ENCODE measurements at regions not wholly inside any gene's neighbourhood (a gene's known extent, or its start where the extent isn't known, plus 50 kb on each side); places are given as distances from the start of the nearest gene placed in this dataset.

- no peak overlapping the region for H3K4me3 ChIP-seq
- H3K27me3 ChIP-seq = no peaks in the 10 kb centered on the region
- no peaks in the 10 kb centered on the region for H3K36me3 ChIP-seq
- H3K9me3 ChIP-seq = no peaks in the 10 kb centered on the region
- intact Hi-C loops (cut with DNase I; ENCODE audit: low total_unique reads) = no loop called here
- H3K27ac ChIP-seq = no peak overlapping the region
- no peak for TF ChIP-seq CTCF (IDR thresholded peaks at IDR 0.05)
- DNase-seq = no peak
- no peaks in the 10 kb centered on the region for H3K4me1 ChIP-seq
These were observed 750.8 kb downstream of the REEP3 start for GRCh38 chr10:64271983-64272382.

- Histone ChIP-seq H3K9me3 (no peaks in the 10 kb centered on the region), H3K27ac (no peak overlapping the region), H3K36me3 (no peaks in the 10 kb centered on the region), H3K27me3 (no peaks in the 10 kb centered on the region), H3K4me1 (no peaks in the 10 kb centered on the region), H3K4me3 (no peak overlapping the region)
- TF ChIP-seq CTCF (IDR thresholded peaks at IDR 0.05) = no peak
- no peak for DNase-seq
- intact Hi-C loops (cut with DNase I; ENCODE audit: low total_unique reads) = no loop called here
These were observed 753.8 kb downstream of the REEP3 start for GRCh38 chr10:64275001-64275400.

GRCh38 chr10:64275774-64276173, 754.6 kb downstream of the REEP3 start:
- Histone ChIP-seq H3K4me3 (no peak overlapping the region), H3K27me3 (no peaks in the 10 kb centered on the region), H3K4me1 (no peaks in the 10 kb centered on the region), H3K36me3 (no peaks in the 10 kb centered on the region), H3K9me3 (no peaks in the 10 kb centered on the region), H3K27ac (no peak overlapping the region)
- TF ChIP-seq CTCF (IDR thresholded peaks at IDR 0.05) = no peak
- no peak for DNase-seq
- intact Hi-C loops (cut with DNase I; ENCODE audit: low total_unique reads) = no loop called here

GRCh38 chr10:64277536-64277935, 756.3 kb downstream of the REEP3 start:
- Histone ChIP-seq H3K9me3 (no peaks in the 10 kb centered on the region), H3K27ac (no peak overlapping the region), H3K27me3 (no peaks in the 10 kb centered on the region), H3K4me1 (no peaks in the 10 kb centered on the region), H3K4me3 (no peak overlapping the region), H3K36me3 (no peaks in the 10 kb centered on the region)
- intact Hi-C loops (cut with DNase I; ENCODE audit: low total_unique reads) = no loop called here
- DNase-seq = no peak
- TF ChIP-seq CTCF (IDR thresholded peaks at IDR 0.05) = no peak

- no peak for TF ChIP-seq CTCF (IDR thresholded peaks at IDR 0.05)
- intact Hi-C loops (cut with DNase I; ENCODE audit: low total_unique reads) = no loop called here
- Histone ChIP-seq H3K27me3 (no peaks in the 10 kb centered on the region), H3K36me3 (no peaks in the 10 kb centered on the region), H3K4me1 (no peaks in the 10 kb centered on the region), H3K9me3 (no peaks in the 10 kb centered on the region), H3K4me3 (no peak overlapping the region), H3K27ac (no peak overlapping the region)
- DNase-seq = no peak
These were observed 762.4 kb downstream of the REEP3 start for GRCh38 chr10:64283621-64284020.

- no peak for DNase-seq
- intact Hi-C loops (cut with DNase I; ENCODE audit: low total_unique reads) = no loop called here
- TF ChIP-seq CTCF (IDR thresholded peaks at IDR 0.05) = no peak
- Histone ChIP-seq H3K27me3 (no peaks in the 10 kb centered on the region), H3K4me1 (no peaks in the 10 kb centered on the region), H3K9me3 (no peaks in the 10 kb centered on the region), H3K27ac (no peak overlapping the region), H3K36me3 (no peaks in the 10 kb centered on the region), H3K4me3 (no peak overlapping the region)
These were observed 765.3 kb downstream of the REEP3 start for GRCh38 chr10:64286533-64286932.
